GM12891 (cell line): ENCODE measurements at regions not wholly inside any gene's neighbourhood (a gene's known extent, or its start where the extent isn't known, plus 50 kb on each side); places are given as distances from the start of the nearest gene placed in this dataset.

Experiments used
- POLR2A ChIP-seq: IDR thresholded peaks from 2 replicates; pipeline ENCODE4 v1.6.1; 2011; ENCODE audit warnings: low read depth, low read length, control low read depth
- POLR2AphosphoS5 ChIP-seq: IDR thresholded peaks from 2 replicates; pipeline ENCODE4 v1.6.1; 2011; ENCODE audit warnings: low read depth, low read length, control low read depth
- POU2F2 ChIP-seq: IDR thresholded peaks from 2 replicates; pipeline ENCODE4 v1.6.1; 2011; ENCODE audit warnings: low read depth, mild to moderate bottlenecking, control low read depth, low read length, moderate library complexity
- TAF1 ChIP-seq: IDR thresholded peaks from 2 replicates; pipeline ENCODE4 v1.6.1; 2011; ENCODE audit warnings: low read depth, low read length, control low read depth

DNA sequence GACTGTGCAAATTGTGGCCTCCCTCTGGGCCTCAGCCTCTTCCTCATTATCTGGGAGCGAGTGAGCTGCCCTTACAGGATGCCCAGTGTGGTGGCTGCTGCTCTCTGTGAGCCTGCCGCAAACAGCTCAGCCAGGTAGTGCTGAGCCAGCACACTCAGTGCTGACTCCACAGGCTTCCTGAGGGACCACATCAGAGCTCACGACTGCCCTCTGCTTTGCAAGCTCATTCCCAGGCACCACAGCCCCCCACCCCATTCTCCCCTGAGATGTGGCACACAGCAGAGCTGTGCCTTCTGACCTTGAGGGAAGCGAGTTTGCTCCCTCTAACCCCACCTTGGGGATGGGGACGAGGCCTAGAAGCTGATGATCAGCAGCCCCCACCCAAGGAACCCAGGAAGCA is 230.5 kb upstream of the PPP2R2D start:
- TF ChIP-seq POLR2AphosphoS5 (no peak), POLR2A (no peak), TAF1 (no peak), POU2F2 (no peak)
